Epithelial cell of esophagus (primary cell): ENCODE measurements at regions not wholly inside any gene's neighbourhood (a gene's known extent, or its start where the extent isn't known, plus 50 kb on each side); places are given as distances from the start of the nearest gene placed in this dataset.

Experiments used
- DNase-seq: peaks from one replicate; pipeline ENCODE4 v3.0.0; 2010; ENCODE audit warnings: low read depth
- H3K4me3 ChIP-seq: 2 replicates; pipeline ENCODE4 v1.5.1; 2011; ENCODE audit warnings: mild to moderate bottlenecking, low read length, control low read depth
- CTCF ChIP-seq: IDR thresholded peaks from 2 replicates; pipeline ENCODE4 v1.5.1; 2011; ENCODE audit warnings: low read depth, mild to moderate bottlenecking, low read length, control low read depth, inconsistent platforms; ENCODE audit not compliant: insufficient read depth; ENCODE audit errors: missing control alignments

DNA sequence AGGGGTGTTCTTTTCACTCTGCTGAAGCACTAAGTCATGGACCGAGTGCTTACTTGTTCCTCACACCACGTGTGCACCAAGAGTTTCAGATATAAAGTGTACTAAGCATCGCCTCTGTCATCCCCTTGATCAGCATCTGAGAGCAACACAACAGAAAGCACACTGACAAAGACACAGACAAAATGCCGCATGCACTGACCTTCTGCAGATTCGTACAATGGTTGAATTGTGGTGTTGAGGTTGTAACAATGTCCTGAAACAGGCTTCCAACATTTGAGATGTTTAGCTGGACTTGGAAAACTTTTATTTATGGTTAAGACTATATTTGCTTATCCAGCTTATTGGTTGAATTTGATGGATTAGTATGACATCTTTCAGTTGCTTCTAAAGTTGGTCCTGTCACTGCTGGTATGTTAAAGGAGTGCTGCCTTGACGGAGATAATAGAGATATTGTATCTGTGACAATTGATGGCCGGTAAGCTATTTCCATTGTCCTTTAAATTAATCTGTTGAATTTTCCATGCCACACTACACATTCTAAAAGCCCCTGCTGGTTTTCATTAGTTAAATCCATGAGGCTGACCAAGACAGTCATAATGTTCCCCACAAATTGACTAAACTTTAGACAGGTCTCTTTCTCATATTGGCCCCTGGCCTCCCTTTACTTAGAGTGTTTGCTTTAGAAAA, 99.9 kb downstream of the CBLN2 start:
- no peak for DNase-seq
- no peak for TF ChIP-seq CTCF
- no peak overlapping the region for H3K4me3 ChIP-seq

DNA sequence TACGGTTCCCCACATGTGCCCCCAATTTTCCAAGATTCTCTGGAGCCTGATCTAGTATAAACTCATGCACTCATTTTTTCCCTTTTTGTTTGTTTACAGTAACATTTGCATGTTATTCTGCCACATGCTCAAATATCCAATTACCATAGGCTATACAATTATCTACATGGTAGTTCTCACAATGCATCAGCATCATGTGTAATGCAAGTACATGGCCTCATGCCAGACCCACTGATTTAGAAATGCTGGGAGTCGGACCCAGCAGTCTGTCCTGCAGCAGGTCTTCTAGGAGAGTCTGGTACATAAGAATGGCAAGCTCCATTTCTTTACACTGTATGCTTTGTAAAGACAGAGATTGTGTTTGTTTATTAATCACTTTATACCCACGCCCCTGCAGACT, 107.7 kb downstream of the CBLN2 start:
- TF ChIP-seq CTCF = no peak
- no peak for DNase-seq
- H3K4me3 ChIP-seq = no peak overlapping the region

GRCh38 chr18:72433756-72434155, 110.4 kb downstream of the CBLN2 start:
- TF ChIP-seq CTCF = no peak
- no peak overlapping the region for H3K4me3 ChIP-seq
- no peak for DNase-seq

DNA sequence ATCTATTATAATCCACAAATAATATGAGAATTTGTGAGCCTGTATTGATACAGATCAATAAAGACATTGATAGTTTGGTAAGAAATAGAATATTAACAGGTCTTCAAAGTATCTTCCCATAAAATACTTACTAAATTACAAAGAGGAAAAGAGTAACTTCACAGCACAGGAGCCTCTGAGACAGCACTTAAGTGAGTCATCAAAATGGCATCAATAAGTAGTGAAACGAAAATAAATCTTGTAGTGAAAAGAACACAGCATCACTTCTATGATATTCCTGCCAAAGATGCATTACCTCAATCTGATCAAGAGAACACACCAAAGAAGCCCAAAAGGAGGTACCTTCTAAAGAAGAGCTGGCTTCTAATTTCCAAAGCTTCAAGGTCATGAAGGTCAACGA, 116.4 kb downstream of the CBLN2 start:
- H3K4me3 ChIP-seq = no peak overlapping the region
- DNase-seq = peak; percentile 14
- no peak for TF ChIP-seq CTCF

DNA sequence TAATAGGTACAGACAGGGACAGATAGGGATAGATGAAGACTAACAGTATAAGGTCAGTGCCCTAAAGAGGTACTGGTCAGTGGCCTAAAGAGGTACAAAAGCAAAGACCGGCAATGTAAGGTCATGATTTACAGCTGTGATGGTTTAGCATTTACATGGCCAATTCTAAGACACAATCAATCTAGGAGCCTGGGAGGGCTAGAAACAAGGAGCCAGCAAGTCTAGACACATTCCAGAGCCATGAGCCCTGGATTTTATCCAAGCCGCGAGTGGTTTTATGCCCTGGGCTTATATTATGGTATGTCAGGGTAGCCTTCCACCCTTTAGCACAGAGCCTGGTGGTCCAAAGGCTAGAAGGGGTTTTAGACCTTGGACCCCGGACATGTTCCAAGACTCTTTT, 124.2 kb downstream of the CBLN2 start:
- DNase-seq = peak; percentile 17

DNA sequence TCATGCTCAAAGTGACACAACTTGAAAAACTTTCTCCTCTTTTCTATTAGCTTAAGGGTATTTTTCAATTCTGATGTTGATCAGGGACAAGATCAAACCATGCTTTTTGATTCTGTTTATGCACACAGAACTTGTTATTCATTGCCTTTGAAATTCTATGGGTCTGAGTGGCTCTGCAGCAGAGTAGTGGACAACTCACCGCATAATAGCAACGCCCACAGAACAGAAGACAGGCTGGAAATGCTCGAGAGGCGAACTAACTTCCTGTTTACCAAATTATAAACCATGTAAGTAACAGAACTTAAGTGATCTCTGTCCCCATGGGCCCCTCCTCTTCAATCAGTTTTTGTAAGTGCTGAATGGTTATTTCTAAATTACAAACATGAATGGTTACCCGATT, 131.2 kb downstream of the CBLN2 start:
- no peak for DNase-seq
- TF ChIP-seq CTCF = no peak
- H3K4me3 ChIP-seq = no peak overlapping the region

More for the DNA sequence above, 124.2 kb downstream of the CBLN2 start:
- TF ChIP-seq CTCF = no peak
- H3K4me3 ChIP-seq = no peak overlapping the region

GRCh38 chr18:72411261-72411660, 132.9 kb downstream of the CBLN2 start:
- no peak for DNase-seq
- H3K4me3 ChIP-seq = no peak overlapping the region

More at GRCh38 chr18:72411261-72411660, 132.9 kb downstream of the CBLN2 start:
- no peak for TF ChIP-seq CTCF
